ENCODE measurements at regions not wholly inside any gene's neighbourhood (a gene's known extent, or its start where the extent isn't known, plus 50 kb on each side); places are given as distances from the start of the nearest gene placed in this dataset.

DNA sequence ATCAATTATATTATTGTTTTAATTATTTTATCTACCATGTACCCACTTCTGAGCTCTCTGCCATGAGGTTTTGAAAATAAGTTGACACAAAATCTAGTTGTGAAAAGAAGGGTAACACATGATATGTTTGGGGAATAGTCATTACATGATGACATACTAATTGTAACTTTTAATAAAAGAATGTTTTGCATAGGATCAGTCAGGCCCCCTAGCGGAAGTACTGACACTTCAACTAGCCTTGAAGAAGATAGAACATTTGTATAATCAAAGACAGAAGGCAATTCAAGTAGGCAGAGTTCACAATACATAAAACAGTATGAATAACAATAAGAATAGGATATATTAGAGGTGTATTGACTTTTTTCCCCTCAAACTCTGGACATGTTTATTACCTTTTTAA is 1191.0 kb upstream of the AGA start:
- DNase-seq, result no peak

GRCh38 chr4:178664621-178665020 is 1222.4 kb upstream of the AGA start:
- DNase-seq, result no peak

DNA sequence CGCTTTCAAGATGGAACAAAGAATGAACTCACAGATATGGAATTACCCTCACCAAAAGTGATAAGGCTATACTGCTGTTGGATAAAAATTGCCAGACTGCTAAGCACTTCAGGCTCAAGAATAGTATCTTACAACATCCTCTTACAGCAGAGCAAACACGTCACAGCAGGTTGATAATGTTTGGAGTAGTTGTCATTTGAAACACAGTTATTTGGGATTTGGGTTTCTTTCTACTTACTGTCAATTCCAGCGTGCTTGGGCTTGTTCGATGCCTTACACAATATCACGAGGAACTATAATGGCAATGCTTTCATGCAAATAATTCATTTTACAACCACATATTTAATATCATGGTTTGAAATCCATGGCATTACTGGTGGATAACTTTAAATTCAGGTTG is 1223.7 kb upstream of the AGA start:
- DNase-seq, result no peak

DNA sequence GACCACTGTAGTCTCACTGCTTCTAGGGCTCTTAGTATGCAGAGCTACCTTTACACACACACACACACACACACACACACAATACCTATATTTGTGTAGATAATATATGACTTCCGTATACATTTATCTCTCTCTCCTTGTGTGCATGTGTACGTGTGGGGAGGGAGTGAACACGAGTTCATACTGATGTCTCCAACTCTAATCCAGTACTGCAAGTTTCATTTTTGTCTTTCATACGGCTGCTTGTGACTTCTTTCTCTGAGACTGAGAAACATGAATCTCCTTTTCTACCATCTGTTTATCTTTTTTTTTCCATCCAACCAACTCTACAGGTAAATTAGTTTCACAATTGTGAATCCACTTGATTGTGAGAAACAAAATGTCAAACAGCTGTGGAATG is 1229.5 kb upstream of the AGA start:
- DNase-seq, result no peak

DNA sequence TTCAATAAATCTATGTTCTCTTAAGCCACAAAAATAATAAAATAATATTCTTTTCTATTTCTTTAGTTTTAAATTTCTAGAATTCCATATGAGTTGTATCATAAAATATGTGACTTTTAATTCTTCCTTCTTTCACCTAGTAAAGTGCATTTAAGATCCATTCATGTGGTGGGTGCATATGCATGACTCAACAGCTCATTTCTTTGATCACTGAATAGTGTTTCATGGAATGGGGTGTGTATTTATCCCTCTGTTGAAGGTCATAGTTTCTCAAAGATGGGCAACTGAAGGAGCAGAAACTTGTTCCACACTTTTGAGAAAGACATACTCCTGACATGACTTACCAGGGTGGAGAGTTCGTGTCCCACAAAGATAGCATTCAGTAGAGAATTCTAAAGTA is 1230.3 kb upstream of the AGA start:
- DNase-seq, result no peak

GRCh38 chr4:178681871-178682270 is 1239.6 kb upstream of the AGA start:
- no peak for DNase-seq

- no peak for DNase-seq
These were observed 1247.7 kb upstream of the AGA start for GRCh38 chr4:178689926-178690325.

GRCh38 chr4:178693816-178694215 is 1251.6 kb upstream of the AGA start:
- DNase-seq, result no peak

DNA sequence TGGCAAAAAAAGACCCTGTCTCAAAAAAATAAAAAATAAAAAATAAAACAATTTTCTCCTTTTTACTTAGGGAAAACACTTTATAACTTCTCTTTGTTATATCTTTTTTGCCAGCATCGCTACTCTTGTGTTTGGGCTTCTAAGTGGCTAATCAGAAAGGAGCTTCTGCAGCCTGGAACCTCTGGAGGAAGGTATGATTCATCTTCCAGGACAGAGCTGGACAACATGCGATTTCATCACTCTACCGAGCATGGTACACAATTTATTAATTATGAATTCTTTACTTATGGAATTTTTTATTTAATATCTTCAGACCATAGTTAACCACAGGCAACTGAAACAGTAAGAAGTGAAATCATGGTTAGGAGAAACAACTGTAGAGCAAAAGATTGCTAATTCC is 1254.3 kb upstream of the AGA start:
- no peak for DNase-seq

GRCh38 chr4:178712486-178712885 is 1270.2 kb upstream of the AGA start:
- no peak for DNase-seq

DNA sequence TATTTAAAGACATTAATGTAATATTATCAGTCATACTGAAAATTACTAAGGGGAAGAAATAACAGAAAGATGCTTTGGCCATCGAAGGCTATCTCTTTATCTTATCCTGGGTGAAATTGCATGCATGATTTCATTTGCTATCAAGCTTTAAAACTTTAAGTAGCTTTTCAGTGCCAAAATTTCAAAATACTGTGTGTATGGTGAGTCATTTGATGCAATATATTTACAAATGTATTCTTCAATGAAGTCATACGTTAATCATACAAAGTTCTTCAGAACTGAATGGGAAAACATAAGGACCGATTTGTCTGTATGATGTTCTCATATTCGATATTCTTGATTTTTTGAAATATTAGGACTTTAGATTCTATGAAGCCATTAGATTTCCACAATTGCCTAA is 1295.8 kb upstream of the AGA start:
- no peak for DNase-seq

GRCh38 chr4:178745203-178745602 is 1303.0 kb upstream of the AGA start:
- DNase-seq, result no peak

DNA sequence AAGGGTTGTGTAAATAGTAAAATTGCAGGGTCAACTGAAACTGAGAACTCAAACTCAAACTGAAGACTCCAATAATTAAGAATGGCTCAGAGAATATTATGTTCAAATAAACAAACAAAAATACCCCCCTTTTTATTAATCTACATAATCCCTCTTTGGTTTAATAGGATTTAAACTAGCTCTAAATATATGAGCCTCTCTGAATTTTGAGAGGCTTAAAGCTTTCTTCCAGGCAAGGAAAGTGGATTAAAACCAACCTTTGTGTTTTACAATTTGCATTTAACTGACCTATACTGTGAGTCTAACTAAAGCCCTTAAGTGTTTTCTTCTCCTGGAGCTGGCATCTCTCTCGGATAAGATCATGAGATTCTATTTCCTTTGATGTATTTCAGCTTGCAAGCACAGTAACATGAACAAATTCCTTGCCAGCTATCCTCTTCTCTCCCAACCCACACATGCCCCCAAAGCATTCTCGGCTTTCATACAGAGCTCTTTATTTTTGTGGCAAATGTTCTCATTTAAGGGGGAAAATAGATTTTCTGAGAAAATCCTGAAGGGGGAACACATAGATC is 1310.8 kb upstream of the AGA start:
- DNase-seq, result no peak

GRCh38 chr4:178778496-178778895 is 1336.3 kb upstream of the AGA start:
- no peak for DNase-seq

GRCh38 chr4:178781779-178782178 is 1339.5 kb upstream of the AGA start:
- DNase-seq, result no peak

GRCh38 chr4:178784491-178784890 is 1342.3 kb upstream of the AGA start:
- no peak for DNase-seq

- no peak for DNase-seq
These were observed 1347.0 kb upstream of the AGA start for GRCh38 chr4:178789279-178789678.

DNA sequence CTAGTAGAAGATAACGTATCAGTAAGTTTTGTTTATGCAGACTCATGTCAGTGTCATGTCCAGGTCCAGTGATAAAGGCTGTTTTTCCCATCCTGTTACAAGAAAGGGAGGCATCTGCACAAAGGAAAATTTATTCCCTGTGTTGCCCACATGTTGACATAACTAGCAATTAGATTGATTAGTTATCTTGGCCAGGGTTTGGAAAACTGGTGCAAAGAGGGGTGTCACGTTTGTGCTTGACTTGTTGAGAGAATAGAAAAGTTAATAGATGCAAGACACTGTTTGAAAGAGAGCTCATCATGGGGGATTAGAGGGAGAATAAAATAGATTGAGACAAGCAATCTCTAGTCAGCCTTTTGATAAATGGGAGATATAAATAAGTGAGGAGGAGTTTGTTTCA is 1357.0 kb upstream of the AGA start:
- no peak for DNase-seq

DNA sequence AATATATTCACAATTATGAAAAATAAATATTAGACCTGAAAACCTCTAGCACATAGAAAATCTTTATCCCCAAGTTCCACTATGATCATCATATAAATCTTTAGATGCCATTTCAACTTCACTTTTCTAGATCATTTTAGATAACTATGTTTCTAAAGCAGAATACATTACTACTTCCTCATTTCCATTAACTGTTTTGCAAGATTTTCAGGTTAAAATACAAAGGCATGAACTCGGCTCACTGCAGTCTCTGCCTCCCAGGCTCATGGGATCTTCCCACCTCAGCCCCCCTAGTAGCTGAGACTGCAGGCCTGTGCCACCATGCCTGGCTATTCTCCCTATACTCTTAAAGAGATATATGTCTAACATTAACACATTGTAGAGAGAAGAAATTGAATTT is 1365.9 kb upstream of the AGA start:
- DNase-seq, result no peak

- no peak for DNase-seq
These were observed 1367.7 kb upstream of the AGA start for GRCh38 chr4:178809921-178810320.

DNA sequence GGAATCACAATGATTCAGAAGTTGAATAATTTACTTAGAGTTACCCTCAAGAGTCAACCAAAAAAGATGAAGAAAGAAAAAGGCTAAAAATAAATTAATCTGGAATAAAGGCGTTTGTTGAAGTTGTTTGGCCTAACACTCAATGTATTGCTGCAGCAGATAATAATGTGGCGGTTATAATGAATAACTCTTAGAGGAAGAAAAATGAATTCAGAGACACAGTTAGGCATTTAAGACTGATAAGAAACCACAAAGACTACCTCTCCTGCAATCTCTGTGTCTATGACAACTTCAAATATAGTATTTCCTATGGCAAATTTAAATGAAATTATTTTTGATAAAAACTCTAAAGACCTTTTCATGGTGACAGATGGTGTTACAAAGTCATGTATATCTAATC is 1369.1 kb upstream of the AGA start:
- no peak for DNase-seq

DNA sequence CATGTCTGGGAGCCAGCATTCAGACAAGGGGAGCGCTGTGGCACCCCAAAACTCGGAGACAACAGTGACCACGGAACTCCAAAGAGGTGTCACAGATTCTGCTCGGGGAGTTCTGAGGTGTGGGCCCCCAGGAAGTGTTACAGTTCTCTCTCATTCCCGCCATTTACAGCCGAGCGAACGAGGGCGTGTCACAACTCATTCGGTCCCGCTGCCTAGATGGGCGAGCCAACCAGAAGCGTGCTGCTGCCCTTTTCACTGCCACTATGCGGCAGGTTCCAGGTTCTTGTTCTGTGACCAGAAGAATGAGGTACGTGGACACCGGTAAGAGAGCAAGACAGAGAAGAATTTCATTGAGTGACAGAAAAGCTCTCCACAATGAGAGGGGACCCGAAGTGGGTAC is 1370.6 kb upstream of the AGA start:
- DNase-seq, result no peak

DNA sequence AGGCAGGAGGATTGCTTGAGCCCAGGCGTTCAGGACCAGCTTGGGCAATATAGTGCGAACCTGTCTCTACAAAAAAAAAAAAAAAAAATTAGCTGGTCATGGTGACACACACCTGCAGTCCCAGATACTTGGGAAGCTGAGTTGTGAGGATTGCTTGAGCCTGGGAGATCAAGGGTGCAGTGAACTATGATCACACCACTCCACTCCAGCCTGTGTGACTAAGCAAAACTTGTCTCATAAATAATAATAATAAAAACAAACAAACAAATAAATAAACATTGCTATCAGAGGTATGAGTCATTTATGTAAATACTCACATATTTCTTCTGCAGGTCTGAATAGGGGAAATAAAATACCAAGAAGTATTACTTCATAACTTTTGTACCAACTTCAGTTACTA is 1372.7 kb upstream of the AGA start:
- DNase-seq, result no peak

DNA sequence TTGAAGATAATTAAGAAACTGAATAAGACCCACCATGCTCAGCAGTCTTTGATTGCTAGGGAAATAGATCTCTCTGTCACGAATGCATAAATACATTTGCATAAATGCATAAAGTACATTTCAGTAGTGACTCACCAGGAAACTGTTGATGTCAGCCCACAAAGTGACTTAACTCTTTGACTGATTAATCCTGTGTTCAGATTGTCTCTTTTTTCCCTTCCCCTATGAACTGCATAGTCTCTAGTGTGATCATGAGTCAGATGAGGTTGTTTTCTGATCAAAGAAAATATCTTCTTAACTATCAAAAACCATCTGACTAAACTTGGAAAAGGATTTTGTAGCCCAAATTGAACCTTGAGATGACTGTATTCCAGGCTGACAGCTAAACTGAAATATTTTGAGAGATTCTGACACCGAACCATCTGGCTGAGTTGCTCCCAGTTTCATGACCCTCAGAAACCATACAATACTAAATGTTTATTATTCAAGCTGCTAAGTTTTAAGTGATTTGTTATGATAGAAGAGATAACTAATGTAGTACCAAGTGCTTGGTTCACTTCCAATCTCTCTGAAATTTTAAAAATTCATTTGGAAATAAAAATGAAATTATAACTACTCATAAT is 1381.5 kb upstream of the AGA start:
- no peak for DNase-seq

GRCh38 chr4:178836865-178837264 is 1394.6 kb upstream of the AGA start:
- no peak for DNase-seq

- no peak for DNase-seq
These were observed 1396.5 kb upstream of the AGA start for GRCh38 chr4:178838776-178839175.

Data from activated naive CD4-positive, alpha-beta T cell (primary cell).